HG02885 (cell line): ENCODE measurements at regions not wholly inside any gene's neighbourhood (a gene's known extent, or its start where the extent isn't known, plus 50 kb on each side); places are given as distances from the start of the nearest gene placed in this dataset.

Source experiments
- ATAC-seq: cut with Tn5 transposase; IDR thresholded peaks from one replicate; pipeline ENCODE4 v1.9.1; 2021; ENCODE audit warnings: mild to moderate bottlenecking; ENCODE audit not compliant: unreplicated experiment, poor library complexity

- no peak for ATAC-seq
Observed at GRCh38 chr1:103854279-103854678, 104.6 kb downstream of the AMY1C start.

DNA sequence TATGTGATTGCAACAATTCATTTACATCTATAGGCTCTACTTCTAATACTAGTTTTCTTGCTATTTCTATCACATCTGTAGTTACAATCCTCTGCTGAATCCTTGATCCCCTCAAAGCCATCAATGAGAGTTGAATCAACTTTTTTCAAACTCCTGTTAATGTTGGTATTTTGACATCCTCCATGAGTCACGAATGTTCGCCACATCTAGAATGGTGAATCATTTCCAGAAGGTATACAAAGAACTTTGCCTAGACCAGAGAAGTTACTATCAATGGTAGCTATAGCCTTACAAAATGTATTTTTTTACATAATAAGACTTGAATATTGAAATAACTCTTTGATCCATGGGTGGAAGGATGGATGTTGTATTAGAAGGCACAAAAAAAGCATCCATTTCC is 110.0 kb downstream of the AMY1C start:
- no peak for ATAC-seq

- ATAC-seq, result no peak
Observed at GRCh38 chr1:103898576-103899345, 149.1 kb downstream of the AMY1C start.

DNA sequence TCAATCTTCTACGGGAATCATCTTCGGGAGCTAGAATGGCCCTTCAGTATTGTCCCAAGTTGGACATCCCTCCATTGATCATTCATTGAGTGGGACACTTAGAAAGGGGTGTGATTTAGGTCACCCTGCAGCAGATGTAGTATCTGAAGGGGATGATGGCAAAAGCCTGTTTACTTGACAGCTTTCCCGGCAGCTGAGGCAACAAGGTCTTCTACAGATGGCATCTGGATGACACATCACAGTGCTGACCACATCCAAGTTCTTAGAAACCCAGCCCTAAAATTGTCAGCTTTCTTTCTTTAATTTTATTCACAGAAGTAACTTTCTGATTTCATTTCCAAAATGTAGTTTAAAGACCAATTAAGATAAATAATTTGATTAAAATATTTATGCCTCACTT is 150.3 kb downstream of the AMY1C start:
- ATAC-seq, result no peak

GRCh38 chr1:103901072-103901471 is 151.4 kb downstream of the AMY1C start:
- no peak for ATAC-seq

- ATAC-seq, result no peak
Observed at GRCh38 chr1:103905363-103905762, 155.7 kb downstream of the AMY1C start.

GRCh38 chr1:103911450-103911849 is 161.8 kb downstream of the AMY1C start:
- ATAC-seq, result peak; percentile 82

DNA sequence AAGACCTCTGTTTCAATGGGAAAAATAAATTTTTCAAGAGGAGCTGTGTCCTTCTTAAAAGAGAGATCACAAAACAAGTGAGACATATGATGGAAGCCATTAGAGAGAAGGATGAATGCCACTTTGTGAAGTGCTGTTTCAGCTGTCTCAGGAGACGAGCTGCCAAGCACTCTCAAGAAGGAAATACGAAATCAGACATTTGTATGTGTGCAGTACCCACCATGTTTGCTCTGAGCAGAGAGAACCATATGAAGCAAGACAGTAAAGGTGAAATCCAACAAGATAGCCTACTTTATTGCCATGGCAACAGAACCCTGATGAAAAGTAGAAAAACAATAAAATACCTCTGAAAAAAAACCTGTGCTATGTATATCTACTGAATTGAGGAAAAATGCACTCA is 168.1 kb downstream of the AMY1C start:
- no peak for ATAC-seq

GRCh38 chr1:103931891-103932290 is 182.2 kb downstream of the AMY1C start:
- ATAC-seq, result no peak

GRCh38 chr1:103937763-103938357 is 188.2 kb downstream of the AMY1C start:
- peak; percentile 97 for ATAC-seq

GRCh38 chr1:103941086-103941485 is 191.4 kb downstream of the AMY1C start:
- ATAC-seq, result no peak

DNA sequence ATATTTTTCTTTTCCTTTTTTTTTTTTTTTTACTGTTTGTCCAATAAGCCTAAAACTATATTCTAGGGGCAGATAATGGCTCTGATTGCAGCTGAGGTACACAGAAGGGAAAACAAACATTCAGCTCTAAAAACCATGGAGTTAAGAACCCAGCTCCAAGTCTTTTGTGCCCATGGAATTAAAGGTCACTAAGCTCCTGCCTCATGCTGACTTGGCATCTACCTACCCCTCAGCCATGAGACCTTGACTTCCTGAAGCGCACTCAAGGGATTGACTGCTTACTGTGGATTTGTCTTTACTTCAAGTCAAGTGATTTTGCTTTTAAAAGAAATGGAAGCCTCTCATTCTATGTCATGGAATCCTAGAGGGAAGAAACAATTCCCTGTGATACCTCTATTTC is 192.3 kb downstream of the AMY1C start:
- no peak for ATAC-seq

GRCh38 chr1:103945774-103946173 is 196.1 kb downstream of the AMY1C start:
- ATAC-seq, result no peak

DNA sequence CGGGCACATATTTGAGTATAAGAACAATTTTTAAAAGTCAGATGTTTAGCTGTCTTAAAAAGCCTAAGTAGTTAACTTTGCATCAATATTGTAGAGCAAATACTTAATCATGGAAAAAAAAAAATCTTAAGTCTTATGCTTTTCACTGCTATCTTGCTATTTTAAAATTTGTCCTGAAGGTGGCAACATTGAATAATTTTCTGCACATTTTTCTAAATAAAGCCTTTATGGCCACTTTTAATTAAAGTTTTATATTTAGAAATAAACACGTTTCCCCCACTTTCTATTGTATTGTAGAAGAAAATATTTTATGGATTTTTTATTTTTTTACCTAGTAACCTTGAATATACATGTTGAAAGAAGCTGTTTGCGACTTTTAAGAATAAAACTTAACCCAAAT is 198.8 kb downstream of the AMY1C start:
- ATAC-seq, result no peak

GRCh38 chr1:103949779-103950178 is 200.1 kb downstream of the AMY1C start:
- no peak for ATAC-seq

- ATAC-seq, result no peak
Observed at GRCh38 chr1:103953386-103953785, 203.7 kb downstream of the AMY1C start.

DNA sequence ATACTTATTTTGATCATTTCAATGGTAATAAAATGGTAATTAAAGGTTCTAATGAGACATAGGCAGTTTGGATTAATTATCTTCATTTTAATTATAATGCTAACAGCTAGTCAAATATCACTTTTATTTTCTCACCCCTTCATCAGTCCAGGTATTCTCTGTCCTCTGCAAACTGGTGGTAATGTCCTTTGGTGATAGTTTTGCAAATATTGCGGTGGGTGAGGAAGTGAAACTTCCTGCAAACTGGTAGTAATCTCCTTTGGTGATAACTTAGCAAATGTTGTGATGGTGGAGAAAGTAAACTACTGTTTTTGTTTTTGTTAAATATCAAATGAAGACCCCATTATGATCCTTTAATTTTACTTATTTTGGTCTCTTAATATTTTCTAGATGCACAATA is 209.0 kb downstream of the AMY1C start:
- ATAC-seq, result peak; percentile 91

GRCh38 chr1:103959565-103959964 is 209.9 kb downstream of the AMY1C start:
- ATAC-seq, result no peak

DNA sequence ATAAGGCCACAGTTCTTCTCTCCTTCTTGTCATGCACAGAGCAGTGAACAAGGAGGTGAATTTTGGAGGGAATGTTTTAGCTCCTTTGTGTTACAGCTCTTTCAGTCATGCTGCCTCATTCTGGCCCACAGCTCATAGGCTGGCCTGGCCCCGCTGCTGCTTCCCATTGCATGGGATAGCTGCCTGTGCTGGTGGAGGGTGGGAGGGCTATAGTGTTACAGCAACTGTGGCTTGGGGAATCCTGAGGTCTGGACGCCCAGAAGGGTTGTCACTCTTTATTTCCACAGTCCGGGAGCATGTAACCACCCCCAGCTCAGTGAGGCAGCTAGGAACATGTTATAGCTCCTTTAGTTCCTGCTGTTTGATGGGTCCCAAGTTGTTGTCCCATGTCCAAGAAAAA is 210.3 kb downstream of the AMY1C start:
- no peak for ATAC-seq

DNA sequence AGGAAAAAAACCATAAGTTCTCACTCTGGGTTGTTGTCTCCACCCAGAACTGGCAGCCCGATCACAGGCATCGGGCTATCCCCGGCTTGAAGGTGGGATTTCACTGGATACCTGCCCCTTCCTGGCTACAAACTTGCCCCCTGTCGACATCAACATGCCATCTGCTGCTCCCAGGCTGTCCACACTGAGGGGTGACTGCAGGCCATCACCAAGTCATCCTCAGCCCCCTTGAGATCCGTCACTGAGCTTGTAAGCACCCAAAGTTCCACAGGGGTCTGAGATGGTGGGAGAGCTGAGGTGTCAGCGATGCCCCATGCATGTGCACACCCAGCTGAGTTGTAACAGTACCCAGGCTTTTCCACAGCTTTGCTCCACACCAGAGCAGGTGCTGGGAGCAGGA is 211.0 kb downstream of the AMY1C start:
- ATAC-seq, result no peak

DNA sequence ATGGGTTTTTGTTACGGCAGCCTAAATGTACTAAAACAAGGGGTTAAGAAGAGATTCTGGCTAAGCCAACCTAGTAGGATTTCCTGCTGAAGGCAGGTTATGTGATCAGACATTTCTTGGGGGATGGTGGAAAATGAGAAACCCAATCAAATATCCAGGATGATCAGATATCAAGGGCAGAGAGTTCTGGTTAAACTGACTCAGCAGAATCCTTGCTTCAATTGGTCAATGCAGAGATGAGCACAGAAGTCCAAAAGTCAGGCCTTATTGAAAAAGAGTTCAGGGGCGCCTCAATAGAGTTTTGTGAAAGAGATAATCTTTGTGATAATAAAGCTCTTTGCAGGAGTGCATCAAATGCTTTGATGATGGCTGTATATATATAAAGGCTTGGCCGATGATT is 237.1 kb downstream of the AMY1C start:
- no peak for ATAC-seq

DNA sequence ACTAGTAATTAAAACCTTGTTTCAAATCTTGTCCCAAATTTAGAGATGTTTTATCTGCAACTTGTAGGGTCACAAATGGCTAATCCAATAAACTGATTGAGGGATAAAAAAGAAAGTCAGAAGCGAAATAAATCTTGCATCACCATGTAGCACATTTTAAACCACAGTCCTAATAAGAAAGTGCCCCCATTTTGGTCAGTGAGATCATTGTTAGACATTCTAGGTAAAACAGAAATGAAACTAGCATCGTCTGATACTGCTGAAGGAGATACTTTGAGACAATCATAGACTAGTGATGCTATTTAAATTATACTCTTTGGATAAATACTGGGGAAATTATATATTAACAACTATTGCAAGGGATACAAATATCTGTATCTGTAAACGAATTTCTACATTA is 247.9 kb downstream of the AMY1C start:
- peak; percentile 50 for ATAC-seq
